Ovary (tissue), 7 donors: ENCODE measurements at regions not wholly inside any gene's neighbourhood (a gene's known extent, or its start where the extent isn't known, plus 50 kb on each side); places are given as distances from the start of the nearest gene placed in this dataset.

Experiments
- DNase-seq, 5 donors: peaks; one replicate each; pipeline ENCODE4 v3.0.0-alpha.2; 2019 to 2020
- H3K27ac ChIP-seq, 2 donors: fragments of 200-600 bp; one replicate each; pipeline versions ENCODE4 v1.5.1 to v1.8.0; 2019 to 2022
- H3K27me3 ChIP-seq: fragments of 200-600 bp; one replicate; pipeline ENCODE4 v1.8.0; 2022
- H3K36me3 ChIP-seq: fragments of 200-600 bp; sonication (generic); one replicate; pipeline ENCODE4 v1.5.1; 2019
- H3K4me1 ChIP-seq: one replicate; pipeline ENCODE4 v1.8.1; 2013; ENCODE audit warnings: mild to moderate bottlenecking, moderate library complexity; ENCODE audit not compliant: insufficient read depth
- H3K4me3 ChIP-seq: fragments of 200-600 bp; sonication (generic); one replicate; pipeline ENCODE4 v1.5.1; 2017
- H3K9me3 ChIP-seq, 2 donors: fragments of 200-600 bp in 1 of 2; sonication (generic) in 1 of 2; one replicate each; pipeline versions ENCODE4 v1.5.1 to v1.8.1; 2013 to 2019; ENCODE audit warnings: mild to moderate bottlenecking in 1 of 2, moderate library complexity in 1 of 2
- CTCF ChIP-seq, 3 donors: fragments of 450-650 bp in 2 of 3; fragments of 200-600 bp in 1 of 3; IDR thresholded peaks; one replicate each; pipeline versions ENCODE4 v1.5.1 to v1.8.0; 2016 to 2022; ENCODE audit warnings: antibody characterized with exemption in 3 of 3, mild to moderate bottlenecking in 1 of 3
- EP300 ChIP-seq: sonication (generic); formaldehyde crosslinking; IDR thresholded peaks from one replicate; pipeline ENCODE4 v1.6.1; 2017; ENCODE audit warnings: antibody characterized with exemption
- POLR2A ChIP-seq: fragments of 450-650 bp; IDR thresholded peaks from one replicate; pipeline ENCODE4 v1.6.1; 2017; ENCODE audit warnings: antibody characterized with exemption, mild to moderate bottlenecking, moderate library complexity
- WGBS, 3 donors: extraction: QIAGEN DNeasy Blood & Tissue Kit in 1 of 3; methylation state at CpG; one replicate each; pipeline versions ENCODE4 v1.1.5 to v1.1.7; 2013 to 2017; 5-methylcytosine and 5-hydroxymethylcytosine counted together
- intact Hi-C, 4 donors: fragments of 100-400 bp; cut with DNase I; formaldehyde crosslinking; loops; one replicate each; pipeline versions ENCODE4 v1.11.0 to v1.15.1; 2022 to 2023
- donor health status: DM: no; HTN: no; CAD: no; lungs with moderate emphysema.
- donor health status: DM: no; HTN: no; CAD: no.
- donor health status: Bipolar disorder and iron deficiency.
- donor health status: DM: no; HTN: no; CAD: no.
- donor health status: DM: yes; HTN: yes; CAD: no.

GRCh38 chr2:172232708-172233396 lies 130.2 kb upstream of the DLX2 start:
- intact Hi-C loops: no loop called here
- no peak overlapping the region for H3K4me3 ChIP-seq
- H3K27me3 ChIP-seq: no peaks in the 10 kb centered on the region
- H3K27ac ChIP-seq: peak overlapping the region in 1 of 2 donors; percentile 40
- DNase-seq: no peak
- no peak for TF ChIP-seq POLR2A
- no peak for TF ChIP-seq EP300
- TF ChIP-seq CTCF (IDR thresholded peaks at IDR 0.05): no peak
- H3K36me3 ChIP-seq: no peaks in the 10 kb centered on the region
- H3K9me3 ChIP-seq: no peaks in the 10 kb centered on the region
- H3K4me1 ChIP-seq: peaks cover 32% of the 10 kb centered on the region
- WGBS, 3 donors: 64 to 72% (median 71%) methylated on average over 9 of the region's 9 CpGs

DNA sequence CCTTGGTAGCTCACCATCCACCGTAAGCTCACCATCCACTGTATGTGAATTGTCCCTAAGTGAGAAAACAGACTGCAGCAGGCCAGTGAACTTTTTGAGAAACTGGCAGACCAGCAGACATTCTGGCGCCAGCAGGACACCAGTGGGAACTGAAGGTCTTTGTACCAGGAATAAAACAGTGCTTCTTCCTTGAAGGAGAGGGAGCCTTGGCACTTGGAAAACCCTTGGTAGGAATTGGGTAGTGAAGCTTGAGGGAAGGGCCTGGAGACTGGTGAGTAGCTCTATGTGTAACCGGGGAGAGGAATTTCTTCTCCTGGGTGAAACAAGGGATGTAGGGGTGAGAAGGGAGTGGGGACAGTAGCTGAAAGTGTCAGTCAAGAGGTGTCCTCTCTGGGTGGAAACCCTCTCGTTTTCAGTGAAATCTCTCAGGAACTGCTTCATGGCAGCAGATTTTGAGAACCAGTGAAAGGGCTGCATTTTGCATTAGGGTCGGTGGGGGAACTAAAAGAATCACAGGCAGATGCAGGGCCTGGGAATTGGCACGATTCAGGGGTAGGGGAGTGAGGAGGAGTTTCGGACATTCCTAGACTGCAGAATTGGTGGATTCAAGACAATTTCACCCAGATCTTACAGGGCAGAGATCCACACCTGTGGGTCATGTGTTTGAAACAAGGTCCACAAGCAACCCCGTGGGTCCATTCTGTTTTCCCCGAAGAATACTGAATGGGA lies 131.5 kb upstream of the DLX2 start:
- Histone ChIP-seq H3K27ac (no peak overlapping the region), H3K4me3 (peak overlapping the region; percentile 24), H3K27me3 (no peaks in the 10 kb centered on the region), H3K4me1 (peaks cover 24% of the 10 kb centered on the region), H3K36me3 (no peaks in the 10 kb centered on the region), H3K9me3 (no peaks in the 10 kb centered on the region)
- intact Hi-C loops: no loop called here
- TF ChIP-seq EP300 (no peak), CTCF (IDR thresholded peaks at IDR 0.05) (no peak), POLR2A (no peak)
- WGBS, 3 donors: 71 to 80% (median 76%) methylated on average over 9 of the region's 9 CpGs
- no peak for DNase-seq

DNA sequence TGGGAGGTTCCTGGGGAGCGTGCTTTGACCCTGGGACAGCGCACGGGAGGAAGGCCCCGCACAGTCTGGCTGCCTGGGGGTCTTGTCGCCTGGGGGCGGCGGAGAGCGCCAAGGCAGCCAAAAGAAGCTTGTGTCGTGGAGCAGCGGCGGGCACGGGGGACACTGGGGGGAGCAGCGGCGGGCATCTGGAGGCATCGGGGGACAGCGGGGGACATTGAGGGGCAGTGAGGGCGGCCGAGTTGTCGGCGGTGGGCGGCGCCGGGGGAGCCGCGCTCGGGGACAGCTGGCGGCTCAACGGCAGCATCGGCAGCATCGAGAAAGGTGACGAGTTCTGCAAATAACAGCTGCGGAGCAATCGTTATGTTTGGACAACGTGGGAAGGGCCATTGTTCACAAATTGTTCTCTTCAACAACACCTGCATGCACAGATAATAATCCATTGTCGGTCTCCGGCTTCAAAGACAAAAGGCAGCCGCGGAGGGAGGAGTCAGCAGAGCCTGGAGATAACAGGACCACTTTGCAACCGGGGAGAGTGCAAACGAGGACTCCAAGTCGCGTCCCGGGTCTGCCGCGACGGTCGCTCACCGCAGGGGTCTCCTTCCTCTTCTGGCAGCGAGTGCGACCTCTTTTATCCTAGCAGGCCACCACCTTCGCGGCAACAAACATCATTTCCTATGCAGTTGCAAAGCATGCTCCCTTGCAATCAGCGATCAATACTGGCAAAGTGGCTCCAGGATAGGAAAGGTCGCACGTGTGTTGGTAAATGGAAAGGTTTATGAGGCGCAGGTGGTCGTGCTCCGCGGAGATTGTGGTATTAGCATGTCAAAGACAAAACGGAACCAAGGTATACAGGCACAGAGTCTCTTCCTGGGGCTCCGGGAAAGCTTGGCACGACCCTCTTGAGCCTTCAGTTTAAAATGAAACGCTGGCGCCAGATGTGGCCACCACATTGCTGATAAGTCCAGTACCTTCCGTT lies 132.3 kb upstream of the DLX2 start:
- Histone ChIP-seq H3K27ac (no peak overlapping the region), H3K4me1 (peaks cover 20% of the 10 kb centered on the region), H3K9me3 (no peaks in the 10 kb centered on the region), H3K4me3 (peak overlapping the region; percentile 24), H3K27me3 (no peaks in the 10 kb centered on the region), H3K36me3 (no peaks in the 10 kb centered on the region)
- WGBS, 3 donors: 5 to 9% (median 7%) methylated on average over 48 to 65 of the region's 65 CpGs
- intact Hi-C loops: no loop called here
- peak in 1 of 5 donors; percentile 19 for DNase-seq
- TF ChIP-seq CTCF (IDR thresholded peaks at IDR 0.05) (no peak), POLR2A (no peak), EP300 (no peak)

DNA sequence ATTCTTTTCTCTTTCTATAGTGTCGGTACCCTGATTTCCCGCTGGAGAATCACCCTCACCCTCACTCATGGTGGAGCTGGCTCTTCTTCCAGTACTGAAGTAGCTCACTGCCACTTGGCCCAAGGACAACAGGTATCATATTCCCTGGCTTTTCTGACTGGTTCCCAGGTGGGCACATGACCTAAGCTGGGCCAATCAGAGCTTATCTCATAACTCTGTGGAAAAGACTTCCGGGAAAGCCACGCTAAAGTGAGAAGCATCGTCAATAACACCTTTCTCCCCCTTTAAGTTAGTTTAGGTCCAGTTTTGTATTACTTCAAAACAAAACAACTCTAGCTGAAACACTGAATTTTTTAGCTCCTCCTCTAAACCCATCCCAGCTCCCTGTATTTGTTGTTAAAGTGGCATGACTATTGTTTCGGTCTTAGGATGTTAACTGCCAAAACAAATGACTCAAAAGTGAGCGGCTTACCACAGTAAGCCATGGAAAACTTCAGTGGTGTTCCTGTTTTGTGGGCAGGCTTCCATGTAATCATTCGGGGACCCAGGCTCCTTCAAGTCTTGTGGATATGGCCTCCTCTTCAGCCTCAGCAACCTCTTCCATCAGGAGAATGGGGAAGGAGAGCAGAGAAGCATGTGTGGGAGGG lies 137.4 kb upstream of the DLX2 start:
- Histone ChIP-seq H3K4me3 (no peak overlapping the region), H3K27ac (no peak overlapping the region), H3K9me3 (no peaks in the 10 kb centered on the region), H3K27me3 (no peaks in the 10 kb centered on the region), H3K4me1 (peaks cover 3% of the 10 kb centered on the region), H3K36me3 (no peaks in the 10 kb centered on the region)
- no peak for TF ChIP-seq EP300
- TF ChIP-seq CTCF (IDR thresholded peaks at IDR 0.05): no peak
- TF ChIP-seq POLR2A: no peak
- DNase-seq: no peak
- WGBS, 3 donors: 78 to 95% (median 94%) methylated on average over 8 of the region's 8 CpGs
- intact Hi-C loops: no loop called here
